ENCODE measurements at regions not wholly inside any gene's neighbourhood (a gene's known extent, or its start where the extent isn't known, plus 50 kb on each side); places are given as distances from the start of the nearest gene placed in this dataset.

- TF ChIP-seq CTCF (IDR thresholded peaks at IDR 0.05; ENCODE audit: poor library complexity) (no peak), EZH2 (IDR thresholded peaks at IDR 0.05; ENCODE audit: borderline replicate concordance) (no peak), EZH2phosphoT487 (IDR thresholded peaks at IDR 0.05; ENCODE audit: low read depth, severe bottlenecking, unreplicated experiment) (no peak)
Measured at GRCh38 chr9:87036506-87036905, 89.2 kb upstream of the GAS1 start.
